ENCODE measurements at regions not wholly inside any gene's neighbourhood (a gene's known extent, or its start where the extent isn't known, plus 50 kb on each side); places are given as distances from the start of the nearest gene placed in this dataset.

- in situ Hi-C loops (cut with HindIII; ENCODE audit: low sequenced_read_pairs), result no loop called here
- no peak for TF ChIP-seq CTCF (IDR thresholded peaks at IDR 0.05; ENCODE audit: low read depth, low read length)
- no peak for DNase-seq (ENCODE audit: low read depth, low spot score)
- H3K4me3 ChIP-seq (ENCODE audit: low read depth, low read length), result no peak overlapping the region
These were observed 246.0 kb downstream of the TSN start for GRCh38 chr2:122001441-122001874.

DNA sequence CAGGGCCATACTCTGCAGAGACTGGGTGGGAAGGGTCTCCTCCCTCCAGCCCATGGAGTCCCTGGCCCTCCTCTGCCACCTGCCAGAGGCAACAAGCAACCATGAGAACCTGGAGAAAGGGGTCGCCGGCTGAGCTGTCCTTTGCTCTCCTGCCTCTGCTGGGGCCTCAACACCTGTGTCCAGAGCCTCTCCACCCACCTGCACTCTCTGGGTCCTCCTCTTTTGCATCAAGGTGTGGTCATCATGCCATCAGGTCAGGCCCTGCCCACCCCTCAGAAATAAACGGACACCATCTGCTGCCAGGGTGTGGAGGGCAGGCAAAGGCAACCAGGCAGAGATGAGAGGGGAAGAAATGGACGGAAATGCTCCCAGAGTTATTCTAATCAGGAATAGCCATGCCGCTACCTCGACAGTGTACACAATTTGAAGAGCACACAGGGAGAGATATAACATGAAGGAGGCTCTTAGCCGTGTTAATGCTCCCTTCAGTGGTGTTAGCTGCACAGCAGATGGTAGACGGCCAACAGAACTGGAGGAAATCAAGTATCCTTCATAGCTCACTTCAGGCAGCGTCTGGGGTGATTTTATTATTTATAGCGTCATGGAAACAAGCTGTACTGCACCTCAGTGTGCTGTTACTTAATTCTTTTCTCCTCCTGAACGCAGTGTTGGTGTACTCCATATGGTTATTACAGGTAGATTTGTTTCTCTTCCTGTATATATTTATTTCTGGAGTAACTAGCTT lies 247.9 kb downstream of the TSN start:
- no peak overlapping the region for H3K4me3 ChIP-seq (ENCODE audit: low read depth, low read length)
- TF ChIP-seq CTCF (IDR thresholded peaks at IDR 0.05; ENCODE audit: low read depth, low read length), result no peak
- in situ Hi-C loops (cut with HindIII; ENCODE audit: low sequenced_read_pairs), result no loop called here
- DNase-seq (ENCODE audit: low read depth, low spot score), result no peak

DNA sequence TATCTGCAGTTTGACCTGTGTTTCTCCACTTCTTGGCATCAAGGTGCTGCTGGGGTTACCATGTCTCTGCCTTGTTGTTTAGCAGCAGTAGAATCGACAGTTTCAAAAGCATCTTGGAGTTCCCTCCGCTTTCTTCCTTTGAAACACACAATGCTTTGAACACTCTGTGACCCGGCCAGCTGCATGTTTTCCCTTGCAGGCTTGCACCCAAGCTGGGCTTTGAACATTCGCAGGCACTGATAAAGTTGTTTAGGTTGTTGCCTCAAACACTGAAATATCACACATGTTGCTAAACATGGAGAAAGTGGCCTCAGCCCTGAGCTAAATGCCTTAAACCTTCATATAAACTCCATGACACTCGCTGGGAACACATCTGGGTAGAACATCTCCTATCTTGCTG lies 251.7 kb downstream of the TSN start:
- in situ Hi-C loops (cut with HindIII; ENCODE audit: low sequenced_read_pairs), result no loop called here
- TF ChIP-seq CTCF (IDR thresholded peaks at IDR 0.05; ENCODE audit: low read depth, low read length), result no peak
- no peak for DNase-seq (ENCODE audit: low read depth, low spot score)
- H3K4me3 ChIP-seq (ENCODE audit: low read depth, low read length), result no peak overlapping the region

DNA sequence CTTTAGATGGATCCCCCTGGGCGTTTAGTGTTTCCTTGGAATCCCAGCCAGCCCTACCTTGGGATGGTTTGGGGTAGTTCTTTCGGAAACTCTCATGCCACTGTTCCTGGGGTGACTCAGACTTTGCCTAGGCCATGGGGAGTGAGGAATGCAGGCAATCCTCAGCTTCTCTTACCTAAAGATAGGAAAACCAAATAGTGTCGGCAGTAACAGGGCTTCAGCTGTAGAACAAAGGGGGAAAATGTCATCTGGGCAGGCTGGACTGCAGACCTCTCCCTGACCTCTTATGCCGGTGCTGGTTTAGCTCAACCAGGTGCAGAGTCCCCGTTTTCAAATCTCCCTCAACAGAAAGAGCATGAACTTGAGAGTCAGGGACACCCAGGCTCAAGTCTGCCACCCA lies 252.1 kb downstream of the TSN start:
- in situ Hi-C loops (cut with HindIII; ENCODE audit: low sequenced_read_pairs), result no loop called here

DNA sequence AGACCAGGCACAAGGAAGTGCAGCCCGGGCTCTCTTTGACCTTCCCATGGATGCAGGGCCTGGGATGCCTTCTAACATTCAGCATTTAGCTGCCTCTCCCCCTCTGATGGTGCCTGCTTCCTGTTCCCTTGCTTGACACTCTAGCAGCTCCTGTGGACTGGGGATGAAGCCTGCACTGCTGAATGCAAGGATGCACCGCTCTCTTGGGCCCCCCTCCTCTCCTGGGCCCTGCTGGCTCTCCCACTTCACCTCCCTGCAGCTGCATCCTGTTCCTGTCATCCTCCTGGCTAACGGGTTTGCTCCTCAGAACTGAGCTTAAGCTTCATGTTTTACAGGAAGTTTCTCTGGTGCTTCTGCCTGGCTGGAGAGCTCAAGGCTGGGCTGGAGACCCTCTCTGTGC lies 254.1 kb downstream of the TSN start:
- DNase-seq (ENCODE audit: low read depth, low spot score), result no peak
- in situ Hi-C loops (cut with HindIII; ENCODE audit: low sequenced_read_pairs), result no loop called here
- H3K4me3 ChIP-seq (ENCODE audit: low read depth, low read length), result no peak overlapping the region
- no peak for TF ChIP-seq CTCF (IDR thresholded peaks at IDR 0.05; ENCODE audit: low read depth, low read length)

More for the DNA sequence above, 252.1 kb downstream of the TSN start:
- no peak for TF ChIP-seq CTCF (IDR thresholded peaks at IDR 0.05; ENCODE audit: low read depth, low read length)
- no peak for DNase-seq (ENCODE audit: low read depth, low spot score)
- no peak overlapping the region for H3K4me3 ChIP-seq (ENCODE audit: low read depth, low read length)

- in situ Hi-C loops (cut with HindIII; ENCODE audit: low sequenced_read_pairs), result no loop called here
- TF ChIP-seq CTCF (IDR thresholded peaks at IDR 0.05; ENCODE audit: low read depth, low read length), result no peak
- H3K4me3 ChIP-seq (ENCODE audit: low read depth, low read length), result no peak overlapping the region
- no peak for DNase-seq (ENCODE audit: low read depth, low spot score)
These were observed 256.2 kb downstream of the TSN start for GRCh38 chr2:122011493-122012270.

Data from astrocyte of the spinal cord (primary cell).